Heart left ventricle (tissue), 13 donors: ENCODE measurements at regions not wholly inside any gene's neighbourhood (a gene's known extent, or its start where the extent isn't known, plus 50 kb on each side); places are given as distances from the start of the nearest gene placed in this dataset.

ENCODE experiments used
- POLR2A ChIP-seq, 2 donors: fragments of 450-650 bp; IDR thresholded peaks; one replicate each; pipeline ENCODE4 v1.6.1; 2017; ENCODE audit warnings: antibody characterized with exemption in 2 of 2, mild to moderate bottlenecking in 2 of 2, moderate library complexity in 2 of 2
- TF ChIP-seq, protein P1 (sequence below), 12 donors: fragments of 200-600 bp; sonication (generic) in 4 of 12; IDR thresholded peaks; one replicate each; pipeline versions ENCODE4 v1.5.0 to v1.8.0; 2018 to 2022; ENCODE audit warnings: antibody characterized with exemption in 12 of 12, mild to moderate bottlenecking in 5 of 12
- donor health status: ischemic (EF 13 %, LVEDD 7.1; RV severe dilation, severe dysfunction).
- donor health status: DM: no; HTN: yes; CAD: no.
- donor health status: DM: no; HTN: no; CAD: no.
- donor health status: ischemic (EF 25% LVEDD 6.9; RV normal size, moderate dysfunction).
- donor health status: ischemic (EF 25% LVEDD 5.7; RV mildly dilated, moderate dysfunction).
- donor health status: ischemic (EF 35%, LVEDD 5.7; RV mildly dilated, moderate dysfunction).
- donor health status: nonischemic (EF 11% LVEDD 7.7; RV severe dilation, severe dysfunction).
- donor health status: DM: yes; HTN: yes; CAD: no.
- donor health status: PGD.
- donor health status: ischemic (EF 29% LVEDD 5.4; RV normal size, mild dysfunction).
- donor health status: nonischemic (EF 23%, LVEDD 6.1; RV moderate dilation, normal function).

DNA sequence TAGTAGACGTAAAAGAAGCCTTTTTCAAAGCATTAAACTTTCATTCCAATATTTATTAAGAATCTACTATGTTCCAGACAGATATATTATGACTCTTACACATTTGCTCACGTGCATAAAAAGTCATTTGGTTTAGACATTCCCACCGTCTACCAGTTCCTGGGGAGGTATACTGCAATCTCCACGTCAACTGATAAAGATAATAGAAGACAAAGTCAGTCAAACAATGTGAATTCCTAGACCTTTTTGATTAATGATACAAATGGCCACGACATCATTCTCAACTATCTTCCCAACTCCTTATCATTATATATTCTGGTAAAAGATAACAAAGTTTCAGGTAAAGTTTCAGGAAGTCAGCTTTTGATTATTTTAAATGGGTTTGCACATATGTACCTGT lies 69.0 kb downstream of the SIPA1L2 start:
- TF ChIP-seq, protein P1, sequence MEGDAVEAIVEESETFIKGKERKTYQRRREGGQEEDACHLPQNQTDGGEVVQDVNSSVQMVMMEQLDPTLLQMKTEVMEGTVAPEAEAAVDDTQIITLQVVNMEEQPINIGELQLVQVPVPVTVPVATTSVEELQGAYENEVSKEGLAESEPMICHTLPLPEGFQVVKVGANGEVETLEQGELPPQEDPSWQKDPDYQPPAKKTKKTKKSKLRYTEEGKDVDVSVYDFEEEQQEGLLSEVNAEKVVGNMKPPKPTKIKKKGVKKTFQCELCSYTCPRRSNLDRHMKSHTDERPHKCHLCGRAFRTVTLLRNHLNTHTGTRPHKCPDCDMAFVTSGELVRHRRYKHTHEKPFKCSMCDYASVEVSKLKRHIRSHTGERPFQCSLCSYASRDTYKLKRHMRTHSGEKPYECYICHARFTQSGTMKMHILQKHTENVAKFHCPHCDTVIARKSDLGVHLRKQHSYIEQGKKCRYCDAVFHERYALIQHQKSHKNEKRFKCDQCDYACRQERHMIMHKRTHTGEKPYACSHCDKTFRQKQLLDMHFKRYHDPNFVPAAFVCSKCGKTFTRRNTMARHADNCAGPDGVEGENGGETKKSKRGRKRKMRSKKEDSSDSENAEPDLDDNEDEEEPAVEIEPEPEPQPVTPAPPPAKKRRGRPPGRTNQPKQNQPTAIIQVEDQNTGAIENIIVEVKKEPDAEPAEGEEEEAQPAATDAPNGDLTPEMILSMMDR (IDR thresholded peaks at IDR 0.05), result no peak
- no peak for TF ChIP-seq POLR2A (IDR thresholded peaks at IDR 0.05)
